H9 (cell line): ENCODE measurements at regions not wholly inside any gene's neighbourhood (a gene's known extent, or its start where the extent isn't known, plus 50 kb on each side); places are given as distances from the start of the nearest gene placed in this dataset.

Experiments
- DNase-seq: peaks from one replicate; pipeline ENCODE4 v3.0.0-alpha.2; 2017
- H2AFZ ChIP-seq: one replicate; pipeline ENCODE4 v1.6.1; 2013; ENCODE audit warnings: mild to moderate bottlenecking, low read length, control low read depth, moderate library complexity
- H2AK5ac ChIP-seq: 2 replicates; pipeline ENCODE4 v1.6.1; 2013; ENCODE audit warnings: low read length, control low read depth, mixed read lengths; ENCODE audit not compliant: insufficient read length
- H2BK120ac ChIP-seq: one replicate; pipeline ENCODE4 v1.6.1; 2013; ENCODE audit warnings: low read depth, mild to moderate bottlenecking, low read length, control low read depth, inconsistent platforms; ENCODE audit not compliant: poor library complexity, severe bottlenecking
- H2BK12ac ChIP-seq: 2 replicates; pipeline ENCODE4 v1.6.1; 2013; ENCODE audit warnings: low read length, control low read depth, mixed read lengths, low read depth; ENCODE audit not compliant: insufficient read length
- H2BK15ac ChIP-seq: 2 replicates; pipeline ENCODE4 v1.6.1; 2013; ENCODE audit warnings: low read depth, low read length, control low read depth
- H2BK20ac ChIP-seq: one replicate; pipeline ENCODE4 v1.6.1; 2013; ENCODE audit warnings: low read depth, mild to moderate bottlenecking, low read length, control low read depth, inconsistent platforms; ENCODE audit not compliant: poor library complexity, severe bottlenecking
- H2BK5ac ChIP-seq: 2 replicates; pipeline ENCODE4 v1.6.1; 2013; ENCODE audit warnings: low read length, control low read depth, mixed read lengths; ENCODE audit not compliant: insufficient read length
- H3K14ac ChIP-seq: 2 replicates; pipeline ENCODE4 v1.6.1; 2013; ENCODE audit warnings: low read length, control low read depth; ENCODE audit not compliant: insufficient read depth
- H3K18ac ChIP-seq: 2 replicates; pipeline ENCODE4 v1.6.1; 2013; ENCODE audit warnings: low read depth, mild to moderate bottlenecking, mixed read lengths, low read length, control low read depth; ENCODE audit not compliant: insufficient read length
- H3K23ac ChIP-seq: 2 replicates; pipeline ENCODE4 v1.6.1; 2013; ENCODE audit warnings: low read length, control low read depth, mixed read lengths, low read depth; ENCODE audit not compliant: insufficient read length
- H3K23me2 ChIP-seq: 2 replicates; pipeline ENCODE4 v1.6.1; 2013; ENCODE audit warnings: low read depth, mild to moderate bottlenecking, mixed read lengths, low read length, control low read depth; ENCODE audit not compliant: insufficient read length, poor library complexity, severe bottlenecking
- H3K27ac ChIP-seq: 2 replicates; pipeline ENCODE4 v1.5.1; 2013; ENCODE audit warnings: low read length, control low read depth, mixed read lengths, low read depth; ENCODE audit not compliant: insufficient read length
- H3K27me3 ChIP-seq: 2 replicates; pipeline ENCODE4 v1.6.1; 2013; ENCODE audit warnings: low read length, control low read depth, inconsistent platforms; ENCODE audit not compliant: insufficient read depth
- H3K4ac ChIP-seq: 2 replicates; pipeline ENCODE4 v1.6.1; 2013; ENCODE audit warnings: low read depth, mild to moderate bottlenecking, control low read depth, inconsistent platforms, low read length, moderate library complexity
- H3K4me1 ChIP-seq: 2 replicates; pipeline ENCODE4 v1.6.1; 2013; ENCODE audit warnings: low read length, control low read depth, inconsistent platforms; ENCODE audit not compliant: insufficient read depth
- H3K4me2 ChIP-seq: 2 replicates; pipeline ENCODE4 v1.6.1; 2013; ENCODE audit warnings: low read length, control low read depth, mixed read lengths; ENCODE audit not compliant: insufficient read length, insufficient read depth
- H3K56ac ChIP-seq: 2 replicates; pipeline ENCODE4 v1.6.1; 2013; ENCODE audit warnings: low read depth, mild to moderate bottlenecking, mixed read lengths, low read length, control low read depth; ENCODE audit not compliant: insufficient read length
- H3K79me1 ChIP-seq: 2 replicates; pipeline ENCODE4 v1.6.1; 2013; ENCODE audit warnings: low read depth, mild to moderate bottlenecking, moderate library complexity, low read length, control low read depth, inconsistent platforms; ENCODE audit not compliant: insufficient read depth, poor library complexity, severe bottlenecking
- H3K79me2 ChIP-seq: 2 replicates; pipeline ENCODE4 v1.6.1; 2013; ENCODE audit warnings: low read length, control low read depth, inconsistent platforms; ENCODE audit not compliant: insufficient read depth
- H3K9ac ChIP-seq: 2 replicates; pipeline ENCODE4 v1.6.1; 2013; ENCODE audit warnings: low read length, control low read depth, mixed read lengths; ENCODE audit not compliant: insufficient read length; ENCODE audit errors: extremely low read depth
- H3K9me3 ChIP-seq: one replicate; pipeline ENCODE4 v1.6.1; 2013; ENCODE audit warnings: low read depth, low read length, inconsistent platforms; ENCODE audit not compliant: control insufficient read depth
- H3T11ph ChIP-seq: one replicate; pipeline ENCODE4 v1.6.1; 2013; ENCODE audit warnings: mild to moderate bottlenecking, low read length, control low read depth, inconsistent platforms
- H4K20me1 ChIP-seq: one replicate; pipeline ENCODE4 v1.6.1; 2013; ENCODE audit not compliant: control insufficient read depth, insufficient read length, insufficient read depth
- H4K5ac ChIP-seq: 2 replicates; pipeline ENCODE4 v1.6.1; 2013; ENCODE audit warnings: low read depth, mild to moderate bottlenecking, mixed read lengths, low read length, control low read depth; ENCODE audit not compliant: insufficient read length
- H4K8ac ChIP-seq: replicated peaks from 2 replicates; pipeline ENCODE4 v1.6.1; 2013; ENCODE audit warnings: low read length, control low read depth, mixed read lengths, low read depth; ENCODE audit not compliant: insufficient read length
- H4K91ac ChIP-seq: 2 replicates; pipeline ENCODE4 v1.6.1; 2013; ENCODE audit warnings: low read depth, mild to moderate bottlenecking, moderate library complexity, mixed read lengths, low read length, control low read depth; ENCODE audit not compliant: insufficient read length
- H3K27ac Mint-ChIP-seq, 3 experiments: 2 replicates in 2 of 3; 3 replicates in 1 of 3; pipeline ENCODE4 v1.8.0; 2020 to 2021; ENCODE audit warnings: mixed read lengths in 3 of 3, mild to moderate bottlenecking in 1 of 3, moderate library complexity in 1 of 3
- H3K27me3 Mint-ChIP-seq: 2 replicates; pipeline ENCODE4 v1.8.0; 2021; ENCODE audit warnings: low read depth, mild to moderate bottlenecking, moderate library complexity, mixed read lengths
- H3K36me3 Mint-ChIP-seq, 3 experiments: 2 replicates in 2 of 3; 3 replicates in 1 of 3; pipeline ENCODE4 v1.8.0; 2020 to 2021; ENCODE audit warnings: low read depth in 3 of 3, mixed read lengths in 3 of 3; ENCODE audit not compliant: insufficient read depth in 1 of 3
- H3K4me1 Mint-ChIP-seq, 2 experiments: 2 replicates each; pipeline ENCODE4 v1.8.0; 2020; ENCODE audit warnings: mixed read lengths in 2 of 2
- H3K4me3 Mint-ChIP-seq, 2 experiments: 2 replicates in 1 of 2; 3 replicates in 1 of 2; pipeline ENCODE4 v1.8.0; 2020 to 2021; ENCODE audit warnings: mild to moderate bottlenecking in 2 of 2, mixed read lengths in 2 of 2, moderate library complexity in 1 of 2
- H3K9me3 Mint-ChIP-seq, 2 experiments: 2 replicates in 1 of 2; 3 replicates in 1 of 2; pipeline ENCODE4 v1.8.0; 2020; ENCODE audit warnings: mild to moderate bottlenecking in 2 of 2, mixed read lengths in 2 of 2, moderate library complexity in 1 of 2
- WGBS: extraction: QIAGEN DNeasy Blood & Tissue Kit; methylation state at CpG from one replicate; pipeline ENCODE4 v1.1.7; 2013; ENCODE audit warnings: missing lambda C conversion rate, low lambda C conversion rate, mixed read lengths; ENCODE audit not compliant: insufficient read length; ENCODE audit errors: extremely low coverage; 5-methylcytosine and 5-hydroxymethylcytosine counted together
- TF ChIP-seq, protein P1 (sequence below): fragments of 200-600 bp; sonication (generic); conservative IDR thresholded peaks from 3 replicates; pipeline ENCODE4 v1.8.0; 2021; ENCODE audit warnings: antibody characterized with exemption, mild to moderate bottlenecking

DNA sequence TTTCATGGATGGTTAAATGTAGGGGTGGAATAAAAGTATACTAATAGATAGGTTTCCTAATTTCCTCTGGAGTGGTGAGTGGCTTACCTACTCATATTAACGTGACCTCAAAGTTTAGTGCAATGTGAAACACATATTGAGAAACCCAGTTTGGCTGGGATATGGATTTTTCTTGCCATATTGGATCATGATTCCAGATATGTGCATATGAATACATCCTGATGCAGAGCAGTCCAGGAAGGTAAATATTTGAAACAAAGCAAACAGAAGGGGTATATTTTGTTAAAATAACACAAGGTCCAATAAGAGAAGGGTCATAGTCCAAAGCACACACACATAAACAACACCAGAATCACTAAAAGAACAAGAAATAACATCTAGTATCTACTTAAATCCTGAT lies 608.1 kb downstream of the PKHD1 start:
- H3K14ac ChIP-seq, result no peak overlapping the region
- TF ChIP-seq, protein P1, sequence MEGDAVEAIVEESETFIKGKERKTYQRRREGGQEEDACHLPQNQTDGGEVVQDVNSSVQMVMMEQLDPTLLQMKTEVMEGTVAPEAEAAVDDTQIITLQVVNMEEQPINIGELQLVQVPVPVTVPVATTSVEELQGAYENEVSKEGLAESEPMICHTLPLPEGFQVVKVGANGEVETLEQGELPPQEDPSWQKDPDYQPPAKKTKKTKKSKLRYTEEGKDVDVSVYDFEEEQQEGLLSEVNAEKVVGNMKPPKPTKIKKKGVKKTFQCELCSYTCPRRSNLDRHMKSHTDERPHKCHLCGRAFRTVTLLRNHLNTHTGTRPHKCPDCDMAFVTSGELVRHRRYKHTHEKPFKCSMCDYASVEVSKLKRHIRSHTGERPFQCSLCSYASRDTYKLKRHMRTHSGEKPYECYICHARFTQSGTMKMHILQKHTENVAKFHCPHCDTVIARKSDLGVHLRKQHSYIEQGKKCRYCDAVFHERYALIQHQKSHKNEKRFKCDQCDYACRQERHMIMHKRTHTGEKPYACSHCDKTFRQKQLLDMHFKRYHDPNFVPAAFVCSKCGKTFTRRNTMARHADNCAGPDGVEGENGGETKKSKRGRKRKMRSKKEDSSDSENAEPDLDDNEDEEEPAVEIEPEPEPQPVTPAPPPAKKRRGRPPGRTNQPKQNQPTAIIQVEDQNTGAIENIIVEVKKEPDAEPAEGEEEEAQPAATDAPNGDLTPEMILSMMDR, result no peak

More for the DNA sequence above, 608.1 kb downstream of the PKHD1 start:
- Histone ChIP-seq H2AFZ (no peak overlapping the region), H3K4me2 (no peak overlapping the region), H4K91ac (no peak overlapping the region), H3K79me1 (no peaks in the 10 kb centered on the region), H2BK20ac (no peak overlapping the region), H4K8ac (no peak overlapping the region), H3K9me3 (no peaks in the 10 kb centered on the region), H3K23ac (no peak overlapping the region), H3K79me2 (no peaks in the 10 kb centered on the region), H3K4me1 (no peaks in the 10 kb centered on the region), H3T11ph (no peak overlapping the region), H2BK5ac (no peak overlapping the region), H3K56ac (no peak overlapping the region), H4K5ac (no peak overlapping the region), H4K20me1 (no peaks in the 10 kb centered on the region), H3K4ac (no peak overlapping the region), H2BK12ac (no peak overlapping the region), H2AK5ac (no peak overlapping the region), H3K9ac (no peak overlapping the region), H3K18ac (no peak overlapping the region), H3K27me3 (no peaks in the 10 kb centered on the region), H3K23me2 (peaks cover 1% of the 10 kb centered on the region), H2BK15ac (no peak overlapping the region), H3K27ac (no peak overlapping the region), H2BK120ac (no peak overlapping the region)
- no peak for DNase-seq
- no peaks in the 10 kb centered on the region for H3K27me3 Mint-ChIP-seq
- H3K27ac Mint-ChIP-seq, result no peak overlapping the region
- H3K36me3 Mint-ChIP-seq, result peaks cover 0 to 4% (median 0%) of the 10 kb centered on the region in 3 experiments; a peak in 2 of 7 replicates
- peaks cover 7 to 8% of the 10 kb centered on the region in 2 experiments; a peak in 4 of 5 replicates for H3K9me3 Mint-ChIP-seq
- no peak overlapping the region for H3K4me3 Mint-ChIP-seq
- no CpG with 5 or more reads among the region's 1 CpG for WGBS
- peaks cover 3 to 11% of the 10 kb centered on the region in 2 experiments; a peak in 2 of 4 replicates for H3K4me1 Mint-ChIP-seq
